ENCODE measurements at regions not wholly inside any gene's neighbourhood (a gene's known extent, or its start where the extent isn't known, plus 50 kb on each side); places are given as distances from the start of the nearest gene placed in this dataset.

- no peaks in the 10 kb centered on the region for H3K4me1 ChIP-seq
- H3K36me3 ChIP-seq, result no peaks in the 10 kb centered on the region
- no peak for TF ChIP-seq CTCF (IDR thresholded peaks at IDR 0.05)
- no peak for ATAC-seq
- no peak overlapping the region for H3K4me3 ChIP-seq
- DNase-seq, result no peak
- H3K27me3 ChIP-seq (ENCODE audit: low read depth), result peaks cover 12% of the 10 kb centered on the region
- no peak overlapping the region for H3K27ac ChIP-seq
- H3K9me3 ChIP-seq, result no peaks in the 10 kb centered on the region
- intact Hi-C loops (cut with DNase I), result no loop called here
Measured at GRCh38 chr14:96617635-96618034, 115.5 kb downstream of the PAPOLA start.

- no peak overlapping the region for H3K4me3 ChIP-seq
- no peaks in the 10 kb centered on the region for H3K9me3 ChIP-seq
- no peaks in the 10 kb centered on the region for H3K4me1 ChIP-seq
- H3K27me3 ChIP-seq (ENCODE audit: low read depth), result peaks cover 23% of the 10 kb centered on the region
- no peak for ATAC-seq
- H3K27ac ChIP-seq, result no peak overlapping the region
- no peak for TF ChIP-seq CTCF (IDR thresholded peaks at IDR 0.05)
- DNase-seq, result no peak
- H3K36me3 ChIP-seq, result no peaks in the 10 kb centered on the region
- intact Hi-C loops (cut with DNase I), result no loop called here
Measured at GRCh38 chr14:96622926-96623325, 120.7 kb downstream of the PAPOLA start.

- intact Hi-C loops (cut with DNase I), result no loop called here
- no peak overlapping the region for H3K27ac ChIP-seq
- ATAC-seq, result no peak
- no peaks in the 10 kb centered on the region for H3K4me1 ChIP-seq
- H3K9me3 ChIP-seq, result no peaks in the 10 kb centered on the region
- DNase-seq, result no peak
- H3K27me3 ChIP-seq (ENCODE audit: low read depth), result peaks cover 23% of the 10 kb centered on the region
- H3K4me3 ChIP-seq, result no peak overlapping the region
- no peaks in the 10 kb centered on the region for H3K36me3 ChIP-seq
- no peak for TF ChIP-seq CTCF (IDR thresholded peaks at IDR 0.05)
Measured at GRCh38 chr14:96623676-96624484, 121.7 kb downstream of the PAPOLA start.

- Histone ChIP-seq H3K4me1 (no peaks in the 10 kb centered on the region), H3K36me3 (no peaks in the 10 kb centered on the region), H3K9me3 (no peaks in the 10 kb centered on the region), H3K27me3 (ENCODE audit: low read depth) (peaks cover 23% of the 10 kb centered on the region), H3K4me3 (no peak overlapping the region), H3K27ac (no peak overlapping the region)
- DNase-seq, result no peak
- no peak for ATAC-seq
- intact Hi-C loops (cut with DNase I), result no loop called here
- TF ChIP-seq CTCF (IDR thresholded peaks at IDR 0.05), result no peak
Measured at GRCh38 chr14:96624661-96625425, 122.7 kb downstream of the PAPOLA start.

- DNase-seq, result no peak
- no peak for ATAC-seq
- Histone ChIP-seq H3K27me3 (ENCODE audit: low read depth) (peaks cover 23% of the 10 kb centered on the region), H3K4me3 (no peak overlapping the region), H3K36me3 (no peaks in the 10 kb centered on the region), H3K9me3 (no peaks in the 10 kb centered on the region), H3K4me1 (no peaks in the 10 kb centered on the region), H3K27ac (no peak overlapping the region)
- no peak for TF ChIP-seq CTCF (IDR thresholded peaks at IDR 0.05)
- intact Hi-C loops (cut with DNase I), result no loop called here
Measured at GRCh38 chr14:96625426-96625985, 123.3 kb downstream of the PAPOLA start.

Measured in lower lobe of right lung (tissue), 2 donors.